HG03571 (cell line): ENCODE measurements at regions not wholly inside any gene's neighbourhood (a gene's known extent, or its start where the extent isn't known, plus 50 kb on each side); places are given as distances from the start of the nearest gene placed in this dataset.

Source experiments
- ATAC-seq: cut with Tn5 transposase; IDR thresholded peaks from one replicate; pipeline ENCODE4 v1.9.1; 2021; ENCODE audit not compliant: unreplicated experiment

- no peak for ATAC-seq
These were observed 77.6 kb upstream of the SYT6 start for GRCh38 chr1:114231301-114231700.

GRCh38 chr1:114229368-114229767 lies 75.7 kb upstream of the SYT6 start:
- no peak for ATAC-seq

- ATAC-seq, result no peak
These were observed 73.4 kb upstream of the SYT6 start for GRCh38 chr1:114227059-114227458.

- no peak for ATAC-seq
These were observed 70.7 kb upstream of the SYT6 start for GRCh38 chr1:114224196-114224907.

DNA sequence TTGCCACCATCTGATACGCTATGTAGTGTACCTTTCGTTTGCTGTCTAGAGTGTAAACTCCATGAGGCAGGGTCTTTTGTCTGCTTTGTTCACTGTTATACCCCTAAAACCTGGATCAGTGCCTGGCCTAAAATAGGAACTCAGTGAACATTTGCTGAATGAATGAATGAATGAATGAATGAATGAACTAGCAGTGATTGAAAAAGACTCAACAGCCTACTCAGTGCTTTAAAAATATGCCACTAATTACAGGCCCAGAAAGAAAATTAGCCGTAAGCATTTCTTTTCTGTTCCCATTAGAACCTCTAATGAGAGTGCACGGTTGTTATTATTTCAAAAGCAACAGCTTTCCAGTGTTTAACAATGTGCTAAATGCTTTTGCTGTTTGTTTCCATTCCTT lies 69.3 kb upstream of the SYT6 start:
- ATAC-seq, result no peak

- ATAC-seq, result no peak
These were observed 65.7 kb upstream of the SYT6 start for GRCh38 chr1:114219172-114219868.

- ATAC-seq, result no peak
These were observed 64.9 kb upstream of the SYT6 start for GRCh38 chr1:114218361-114219171.

GRCh38 chr1:114216431-114217173 lies 62.9 kb upstream of the SYT6 start:
- ATAC-seq, result no peak

DNA sequence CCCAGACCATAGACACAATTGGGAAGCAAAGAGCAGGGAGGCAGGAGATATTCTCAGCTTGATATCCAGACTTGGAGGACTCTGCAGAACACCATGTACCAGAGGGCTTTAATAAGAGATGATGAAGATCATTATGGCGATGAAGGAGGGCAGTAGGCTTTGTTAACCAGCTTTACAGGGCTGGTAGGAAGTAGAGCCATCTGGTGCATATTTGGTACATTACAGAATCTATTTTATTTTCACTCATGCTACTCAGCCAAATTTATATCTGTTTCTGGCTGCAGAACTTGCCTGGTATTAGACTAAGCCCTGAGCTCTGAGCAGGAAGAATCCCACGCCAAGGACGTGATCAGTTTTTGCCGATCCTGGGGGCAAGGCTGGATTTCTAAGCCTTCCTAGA lies 61.8 kb upstream of the SYT6 start:
- no peak for ATAC-seq

DNA sequence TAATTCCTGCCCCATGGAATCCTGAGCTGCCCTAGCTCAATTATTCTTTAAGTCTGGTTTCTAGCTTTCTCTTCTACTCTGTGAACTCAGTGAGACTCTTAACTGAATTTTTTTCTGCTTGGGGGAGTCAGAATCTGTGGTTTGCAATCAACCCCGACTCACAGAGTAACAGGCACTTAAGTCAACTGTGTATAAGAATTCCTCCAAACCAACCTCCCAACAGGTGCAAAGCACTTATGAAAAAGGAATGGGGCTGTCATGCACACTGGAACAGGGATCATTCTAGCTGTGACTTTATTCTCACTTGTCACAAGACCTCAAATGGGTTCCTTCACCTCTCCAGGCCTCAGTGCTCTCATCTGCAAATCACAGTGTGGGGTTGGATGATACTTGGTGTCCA lies 60.3 kb upstream of the SYT6 start:
- ATAC-seq, result no peak

DNA sequence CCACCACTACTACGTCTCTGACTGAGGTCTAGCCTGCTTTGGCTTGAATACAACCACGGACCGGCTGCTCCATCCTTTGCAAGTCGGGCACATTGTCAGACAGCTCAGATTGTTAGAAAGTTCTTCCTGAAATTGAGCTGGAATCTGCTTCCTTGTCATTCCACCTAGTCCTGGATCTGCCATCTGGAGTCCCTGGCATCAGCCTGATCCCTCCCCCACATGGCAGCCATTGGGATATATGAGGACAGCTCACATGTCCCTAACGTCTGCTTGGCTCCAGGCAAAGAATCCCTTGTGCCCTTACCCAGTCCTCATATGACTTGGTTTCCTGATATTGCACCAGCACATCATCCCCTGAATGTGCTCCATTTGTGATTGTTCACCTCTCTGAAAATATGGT lies 56.3 kb upstream of the SYT6 start:
- no peak for ATAC-seq

- no peak for ATAC-seq
These were observed 55.0 kb upstream of the SYT6 start for GRCh38 chr1:114208714-114209113.

GRCh38 chr1:114208106-114208505 lies 54.4 kb upstream of the SYT6 start:
- no peak for ATAC-seq

DNA sequence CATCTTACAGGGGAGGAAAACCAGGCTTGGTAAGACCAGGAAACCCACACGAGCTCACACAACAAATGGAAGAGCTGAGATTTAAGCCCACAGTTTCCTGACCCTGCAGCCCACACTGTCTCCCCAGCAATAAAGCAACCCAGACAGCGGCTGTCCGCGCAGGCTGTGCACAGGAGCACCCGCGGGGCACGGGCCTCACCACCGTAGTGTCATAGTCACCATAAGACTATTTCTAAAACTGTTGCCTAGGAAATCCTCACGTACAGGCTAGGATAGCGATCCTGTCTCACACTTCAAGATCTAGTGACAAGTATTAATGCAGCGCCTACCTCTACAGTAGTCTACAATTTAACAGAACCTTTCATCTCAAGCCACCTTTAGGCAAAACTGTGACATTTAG lies 54.0 kb upstream of the SYT6 start:
- ATAC-seq, result no peak

- ATAC-seq, result no peak
These were observed 52.7 kb upstream of the SYT6 start for GRCh38 chr1:114206392-114206791.

DNA sequence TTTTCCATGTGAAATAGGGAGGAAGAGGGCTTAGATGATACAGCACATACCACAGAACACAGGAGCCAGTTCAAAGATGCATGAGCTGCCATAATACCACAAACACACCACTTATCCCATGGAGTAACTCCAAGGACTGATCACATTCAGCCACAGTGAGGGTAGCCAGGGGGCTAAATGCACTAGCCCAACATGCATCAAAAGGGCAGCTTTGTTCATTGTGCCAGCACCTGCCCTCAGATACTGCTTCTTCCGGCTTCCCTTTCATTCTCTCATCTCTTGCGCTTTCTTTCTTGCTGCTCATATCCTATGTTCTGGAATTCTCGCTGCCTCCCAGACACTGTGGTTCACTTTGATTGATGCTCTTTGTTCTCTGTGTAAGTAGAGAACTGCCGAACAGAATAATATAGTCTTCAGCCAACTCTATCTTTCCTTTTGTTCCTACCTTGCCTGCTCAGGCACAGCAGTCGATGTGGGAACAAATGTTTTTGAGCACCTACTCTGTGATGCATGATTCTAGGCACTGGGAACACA lies 50.0 kb upstream of the SYT6 start:
- ATAC-seq, result no peak
